Epithelial cell of esophagus (primary cell): ENCODE measurements at regions not wholly inside any gene's neighbourhood (a gene's known extent, or its start where the extent isn't known, plus 50 kb on each side); places are given as distances from the start of the nearest gene placed in this dataset.

ENCODE experiments used
- DNase-seq: peaks from one replicate; pipeline ENCODE4 v3.0.0; 2010; ENCODE audit warnings: low read depth
- H3K4me3 ChIP-seq: 2 replicates; pipeline ENCODE4 v1.5.1; 2011; ENCODE audit warnings: mild to moderate bottlenecking, low read length, control low read depth
- TF ChIP-seq, protein P1 (sequence below): IDR thresholded peaks from 2 replicates; pipeline ENCODE4 v1.5.1; 2011; ENCODE audit warnings: low read depth, mild to moderate bottlenecking, low read length, control low read depth, inconsistent platforms; ENCODE audit not compliant: insufficient read depth; ENCODE audit errors: missing control alignments

DNA sequence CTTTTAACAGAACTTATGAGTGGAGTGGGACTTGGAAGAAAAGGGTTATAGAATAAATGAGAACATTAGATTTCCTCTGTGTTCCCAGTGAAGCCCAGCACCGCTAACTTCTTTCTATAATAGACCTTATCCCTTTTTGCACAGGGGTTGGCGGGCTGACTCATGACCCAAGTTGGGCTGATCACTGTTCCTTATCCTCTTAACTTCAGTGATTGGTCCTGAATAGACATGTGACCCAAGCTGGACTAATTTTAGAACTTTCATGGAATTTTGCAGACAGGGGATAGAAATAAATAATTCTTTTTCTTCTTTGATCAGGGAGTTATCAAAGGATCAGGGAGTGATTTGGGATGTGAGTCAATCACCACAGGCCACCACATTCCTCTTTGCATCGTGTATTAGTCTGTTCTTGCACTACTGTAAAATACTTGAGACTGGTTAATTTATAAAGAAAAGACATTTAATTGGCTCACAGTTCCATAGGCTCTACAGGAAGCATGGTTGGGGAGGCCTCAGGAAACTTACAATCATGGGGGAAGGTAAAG lies 75.9 kb downstream of the UCHL1 start:
- no peak overlapping the region for H3K4me3 ChIP-seq
- DNase-seq: no peak
- TF ChIP-seq, protein P1, sequence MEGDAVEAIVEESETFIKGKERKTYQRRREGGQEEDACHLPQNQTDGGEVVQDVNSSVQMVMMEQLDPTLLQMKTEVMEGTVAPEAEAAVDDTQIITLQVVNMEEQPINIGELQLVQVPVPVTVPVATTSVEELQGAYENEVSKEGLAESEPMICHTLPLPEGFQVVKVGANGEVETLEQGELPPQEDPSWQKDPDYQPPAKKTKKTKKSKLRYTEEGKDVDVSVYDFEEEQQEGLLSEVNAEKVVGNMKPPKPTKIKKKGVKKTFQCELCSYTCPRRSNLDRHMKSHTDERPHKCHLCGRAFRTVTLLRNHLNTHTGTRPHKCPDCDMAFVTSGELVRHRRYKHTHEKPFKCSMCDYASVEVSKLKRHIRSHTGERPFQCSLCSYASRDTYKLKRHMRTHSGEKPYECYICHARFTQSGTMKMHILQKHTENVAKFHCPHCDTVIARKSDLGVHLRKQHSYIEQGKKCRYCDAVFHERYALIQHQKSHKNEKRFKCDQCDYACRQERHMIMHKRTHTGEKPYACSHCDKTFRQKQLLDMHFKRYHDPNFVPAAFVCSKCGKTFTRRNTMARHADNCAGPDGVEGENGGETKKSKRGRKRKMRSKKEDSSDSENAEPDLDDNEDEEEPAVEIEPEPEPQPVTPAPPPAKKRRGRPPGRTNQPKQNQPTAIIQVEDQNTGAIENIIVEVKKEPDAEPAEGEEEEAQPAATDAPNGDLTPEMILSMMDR: no peak

DNA sequence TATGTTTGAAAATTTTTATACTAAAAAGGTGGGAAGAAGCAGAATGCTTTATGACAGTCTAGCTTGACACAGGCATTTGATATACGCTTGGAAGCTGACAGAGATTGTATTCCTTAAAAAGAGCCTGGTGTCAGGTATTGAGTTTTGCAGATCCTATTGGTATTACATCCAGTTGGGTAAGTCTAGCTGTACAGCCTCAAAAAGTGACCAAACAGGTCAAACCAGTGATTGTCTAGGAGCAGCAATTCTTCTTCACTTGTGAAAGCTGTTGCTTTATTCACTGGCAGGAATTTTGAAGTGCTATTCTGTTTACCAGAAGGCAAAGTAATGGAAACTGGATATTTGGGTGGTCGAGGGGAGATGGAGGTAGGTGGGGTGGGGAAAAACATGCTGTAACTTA lies 77.5 kb downstream of the UCHL1 start:
- H3K4me3 ChIP-seq: no peak overlapping the region
- peak; percentile 85 for DNase-seq
- TF ChIP-seq, protein P1: no peak

DNA sequence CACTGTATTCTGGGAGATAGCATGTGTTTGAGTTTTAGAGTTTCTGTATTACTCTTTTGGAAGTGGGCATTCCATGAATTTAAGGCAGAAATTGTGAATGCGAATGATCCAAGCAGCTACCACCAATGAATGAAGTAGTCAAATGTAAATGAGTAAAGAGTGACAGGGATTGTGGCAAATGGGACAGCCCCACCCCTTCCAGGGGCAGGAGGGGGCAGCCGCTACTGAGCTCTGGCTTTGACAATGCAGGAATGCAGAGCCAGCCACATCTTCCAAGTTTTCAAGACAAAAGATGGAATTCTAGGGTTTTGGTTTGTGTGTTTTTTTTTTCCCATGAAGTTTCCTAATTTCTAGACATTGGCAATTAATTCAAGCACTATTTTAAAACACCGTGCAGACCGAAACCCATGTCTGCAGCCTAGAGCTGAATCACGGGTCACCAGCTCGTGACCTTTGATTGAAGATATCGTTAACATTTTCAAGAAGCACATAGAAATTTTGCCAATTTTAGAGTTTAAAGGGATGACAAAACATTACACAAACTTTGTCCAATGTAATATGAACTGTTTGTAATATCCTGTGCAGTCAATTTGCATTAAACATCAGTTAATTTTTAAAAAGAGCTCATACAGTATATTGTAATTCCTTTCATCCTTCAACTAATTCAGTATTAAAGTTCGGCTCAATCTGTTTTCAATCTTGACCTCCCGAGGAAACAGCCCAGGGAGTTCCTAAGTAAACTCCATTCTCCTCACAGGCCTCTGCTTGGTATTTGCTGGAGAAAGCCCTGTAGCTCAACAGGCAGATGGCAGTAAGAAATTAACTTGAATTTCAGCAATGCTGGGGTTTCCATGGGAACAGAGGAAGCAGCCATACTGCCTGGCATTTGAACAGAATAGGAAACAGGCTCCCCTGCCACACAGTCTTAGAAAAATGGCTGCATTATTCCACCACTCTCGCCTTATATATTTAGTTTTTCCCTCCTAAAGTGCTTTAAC lies 83.4 kb downstream of the UCHL1 start:
- no peak overlapping the region for H3K4me3 ChIP-seq
- TF ChIP-seq, protein P1: no peak
- no peak for DNase-seq

DNA sequence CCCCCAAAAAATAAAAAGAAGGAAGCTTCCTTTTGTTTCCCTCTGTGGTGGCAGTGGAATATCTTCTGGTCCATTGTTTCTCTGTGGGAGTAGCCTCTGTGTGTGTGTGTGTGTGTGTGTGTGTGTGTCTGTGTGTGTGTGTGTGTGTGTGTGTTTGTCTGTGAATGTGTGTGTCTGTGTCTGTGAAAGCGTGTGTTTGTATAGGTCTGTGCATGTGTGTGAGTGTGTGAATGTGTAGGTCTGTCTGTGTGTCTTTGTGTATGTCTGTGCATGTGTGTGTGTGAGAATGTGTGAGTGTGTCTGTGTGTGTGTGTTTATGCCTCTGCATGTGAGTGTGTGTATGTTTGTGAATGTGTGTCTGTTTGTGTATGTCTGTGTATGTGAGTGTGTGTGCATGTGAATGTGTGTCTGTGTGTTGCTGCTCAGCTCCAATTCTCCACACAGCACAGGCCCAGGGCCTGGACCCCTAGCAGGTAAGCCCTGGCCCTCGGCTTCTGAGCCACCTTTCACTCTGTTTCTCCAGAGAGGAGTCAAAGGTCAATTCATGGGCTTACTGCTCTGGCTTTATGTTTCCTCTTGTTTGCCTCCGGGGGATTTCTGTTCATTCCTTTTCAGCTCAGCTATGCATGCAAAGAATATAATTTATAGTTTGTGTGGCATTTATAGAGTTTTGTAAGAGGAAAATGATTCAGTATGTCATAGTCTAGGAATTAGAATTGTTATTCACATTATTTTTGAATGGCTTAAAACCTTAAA lies 89.8 kb downstream of the UCHL1 start:
- no peak for DNase-seq
- no peak overlapping the region for H3K4me3 ChIP-seq
- TF ChIP-seq, protein P1: no peak

DNA sequence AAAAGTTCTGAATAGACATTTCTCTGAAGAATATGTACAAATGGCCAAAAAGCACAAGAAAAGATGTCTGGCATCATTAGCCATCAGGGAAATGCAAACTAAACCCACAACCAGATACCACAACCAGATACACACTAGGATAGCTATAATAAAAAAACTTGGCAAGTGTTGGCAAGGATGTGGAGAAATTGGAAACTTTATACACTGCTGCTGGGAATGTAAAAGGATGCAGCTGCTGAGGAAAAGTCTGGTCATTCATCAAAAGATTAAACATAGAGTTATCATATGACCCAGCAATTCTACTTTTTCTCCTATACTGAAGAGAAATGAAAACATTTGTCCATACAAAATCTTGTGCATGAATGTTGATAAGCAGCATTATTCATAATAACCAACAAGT lies 92.3 kb downstream of the UCHL1 start:
- H3K4me3 ChIP-seq: no peak overlapping the region
- TF ChIP-seq, protein P1: no peak
- no peak for DNase-seq

DNA sequence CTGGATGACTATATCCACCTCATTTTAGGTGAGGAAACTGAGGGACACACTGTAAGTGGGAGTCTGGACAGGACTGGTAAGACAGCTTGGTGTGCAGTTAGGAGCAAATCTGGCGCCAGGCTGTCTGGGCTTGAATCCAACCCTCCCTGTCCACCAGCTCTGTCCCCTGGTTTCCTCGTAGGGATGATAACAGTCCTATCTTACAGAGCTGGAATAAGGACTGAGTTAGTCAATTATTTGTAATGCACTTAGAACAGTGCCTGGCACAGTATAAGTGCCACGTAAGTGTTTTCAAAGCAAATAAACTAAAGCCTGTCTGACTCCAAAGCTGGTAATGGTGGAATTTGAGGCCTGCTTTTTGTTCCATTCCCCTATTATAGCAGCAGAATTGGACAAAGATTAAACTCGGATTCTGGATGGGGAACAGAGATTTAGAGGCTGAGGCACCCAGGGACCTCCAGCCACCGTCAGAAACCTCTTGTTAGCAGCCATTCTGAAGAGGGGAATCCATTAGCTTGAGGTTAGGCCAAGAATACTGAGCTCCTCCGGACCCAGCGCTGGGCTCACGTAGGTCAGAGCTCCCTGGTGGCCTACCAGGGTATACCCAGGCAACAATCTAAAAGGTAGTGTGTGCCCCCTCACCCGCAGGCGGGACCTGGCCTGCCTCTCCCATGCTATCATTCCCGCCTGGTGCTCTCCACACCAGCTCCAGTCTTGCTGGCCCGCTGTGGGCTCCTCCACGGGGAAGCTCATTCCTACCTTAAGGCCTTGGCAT lies 102.1 kb downstream of the UCHL1 start:
- no peak for DNase-seq
- TF ChIP-seq, protein P1: no peak
- H3K4me3 ChIP-seq: no peak overlapping the region
